ENCODE measurements at regions not wholly inside any gene's neighbourhood (a gene's known extent, or its start where the extent isn't known, plus 50 kb on each side); places are given as distances from the start of the nearest gene placed in this dataset.
"Not testable (repeated sequence)": the region's sequence is repeated elsewhere in the genome, so short reads cannot be mapped to it uniquely, and the experiment has no call there.

GRCh38 chr5:25262221-25262620 lies 617.4 kb upstream of the CDH10 start:
- TF ChIP-seq EZH2 (IDR thresholded peaks at IDR 0.05; ENCODE audit: borderline replicate concordance, low read depth, low read length, poor library complexity, severe bottlenecking), result no peak
- no peak for TF ChIP-seq CTCF (conservative IDR thresholded peaks at IDR 0.05; ENCODE audit: low read depth, low read length)
- intact Hi-C loops (cut with micrococcal nuclease; ENCODE audit: unreplicated experiment), result no loop called here
- H3K27me3 ChIP-seq (replicated peaks; ENCODE audit: insufficient read depth, low read depth, low read length, poor library complexity), result no peaks in the 10 kb centered on the region
- DNase-seq (ENCODE audit: low spot score), result no peak
- POLR2A ChIA-PET (ENCODE audit: low non-redundant PET), result no interaction called here
- H3K27ac ChIP-seq (ENCODE audit: low read depth, low read length, poor library complexity, severe bottlenecking), result no peak overlapping the region
- BruUV-seq (replicated peaks), result no TSS peak
- no peaks in the 10 kb centered on the region for H3K9me3 ChIP-seq (ENCODE audit: low read depth, low read length, poor library complexity, severe bottlenecking)
- H3K4me1 ChIP-seq (ENCODE audit: insufficient read depth, low read length, poor library complexity, severe bottlenecking), result no peaks in the 10 kb centered on the region
- H3K36me3 ChIP-seq (ENCODE audit: insufficient read depth, low read length, poor library complexity, severe bottlenecking), result no peaks in the 10 kb centered on the region
- CTCF ChIA-PET, result no interaction called here
- no peak overlapping the region for H3K4me3 ChIP-seq (ENCODE audit: low read depth, low read length, poor library complexity, severe bottlenecking)

- Histone ChIP-seq H3K27me3 (replicated peaks; ENCODE audit: insufficient read depth, low read depth, low read length, poor library complexity) (no peaks in the 10 kb centered on the region), H3K27ac (ENCODE audit: low read depth, low read length, poor library complexity, severe bottlenecking) (no peak overlapping the region), H3K9me3 (ENCODE audit: low read depth, low read length, poor library complexity, severe bottlenecking) (no peaks in the 10 kb centered on the region), H3K36me3 (ENCODE audit: insufficient read depth, low read length, poor library complexity, severe bottlenecking) (no peaks in the 10 kb centered on the region), H3K4me1 (ENCODE audit: insufficient read depth, low read length, poor library complexity, severe bottlenecking) (no peaks in the 10 kb centered on the region), H3K4me3 (ENCODE audit: low read depth, low read length, poor library complexity, severe bottlenecking) (no peak overlapping the region)
- ChIA-PET CTCF (no interaction called here), POLR2A (ENCODE audit: low non-redundant PET) (no interaction called here)
- no TSS peak for BruUV-seq (replicated peaks)
- no peak for DNase-seq (ENCODE audit: low spot score)
- intact Hi-C loops (cut with micrococcal nuclease; ENCODE audit: unreplicated experiment), result no loop called here
- TF ChIP-seq CTCF (conservative IDR thresholded peaks at IDR 0.05; ENCODE audit: low read depth, low read length), result no peak
- TF ChIP-seq EZH2 (IDR thresholded peaks at IDR 0.05; ENCODE audit: borderline replicate concordance, low read depth, low read length, poor library complexity, severe bottlenecking), result no peak
Observed at GRCh38 chr5:25255128-25255527, 610.4 kb upstream of the CDH10 start.

GRCh38 chr5:25241981-25242380 lies 597.2 kb upstream of the CDH10 start:
- TF ChIP-seq EZH2 (IDR thresholded peaks at IDR 0.05; ENCODE audit: borderline replicate concordance, low read depth, low read length, poor library complexity, severe bottlenecking) (no peak), CTCF (conservative IDR thresholded peaks at IDR 0.05; ENCODE audit: low read depth, low read length) (no peak)
- ChIA-PET POLR2A (ENCODE audit: low non-redundant PET) (no interaction called here), CTCF (no interaction called here)
- no peak overlapping the region for H3K27ac ChIP-seq (ENCODE audit: low read depth, low read length, poor library complexity, severe bottlenecking)
- H3K36me3 ChIP-seq (ENCODE audit: insufficient read depth, low read length, poor library complexity, severe bottlenecking), result no peaks in the 10 kb centered on the region
- no peak for DNase-seq (ENCODE audit: low spot score)
- H3K4me1 ChIP-seq (ENCODE audit: insufficient read depth, low read length, poor library complexity, severe bottlenecking), result no peaks in the 10 kb centered on the region
- intact Hi-C loops (cut with micrococcal nuclease; ENCODE audit: unreplicated experiment), result no loop called here
- no peaks in the 10 kb centered on the region for H3K9me3 ChIP-seq (ENCODE audit: low read depth, low read length, poor library complexity, severe bottlenecking)
- no peak overlapping the region for H3K4me3 ChIP-seq (ENCODE audit: low read depth, low read length, poor library complexity, severe bottlenecking)
- no TSS peak for BruUV-seq (replicated peaks)
- no peaks in the 10 kb centered on the region for H3K27me3 ChIP-seq (replicated peaks; ENCODE audit: insufficient read depth, low read depth, low read length, poor library complexity)

- H3K27ac ChIP-seq (ENCODE audit: low read depth, low read length, poor library complexity, severe bottlenecking); H3K27me3 ChIP-seq (replicated peaks; ENCODE audit: insufficient read depth, low read depth, low read length, poor library complexity); H3K4me3 ChIP-seq (ENCODE audit: low read depth, low read length, poor library complexity, severe bottlenecking); H3K4me1 ChIP-seq (ENCODE audit: insufficient read depth, low read length, poor library complexity, severe bottlenecking); DNase-seq (ENCODE audit: low spot score); CTCF ChIA-PET; H3K36me3 ChIP-seq (ENCODE audit: insufficient read depth, low read length, poor library complexity, severe bottlenecking); intact Hi-C loops (cut with micrococcal nuclease; ENCODE audit: unreplicated experiment); POLR2A ChIA-PET (ENCODE audit: low non-redundant PET); BruUV-seq (replicated peaks); H3K9me3 ChIP-seq (ENCODE audit: low read depth, low read length, poor library complexity, severe bottlenecking): not testable (repeated sequence)
Observed at GRCh38 chr5:25238720-25239119, 593.9 kb upstream of the CDH10 start.

All from A673 (cell line).